Neural crest cell (in vitro differentiated cells): ENCODE measurements at regions not wholly inside any gene's neighbourhood (a gene's known extent, or its start where the extent isn't known, plus 50 kb on each side); places are given as distances from the start of the nearest gene placed in this dataset.

Source experiments
- DNase-seq: peaks from one replicate; pipeline ENCODE4 v3.0.0; 2021; ENCODE audit warnings: low read depth, mixed read lengths, low spot score
- H3K27ac Mint-ChIP-seq: one replicate; pipeline ENCODE4 v1.8.0; 2021; ENCODE audit warnings: mild to moderate bottlenecking, mixed read lengths; ENCODE audit not compliant: unreplicated experiment
- H3K27me3 Mint-ChIP-seq: 2 replicates; pipeline ENCODE4 v1.8.0; 2021; ENCODE audit warnings: low read depth, mild to moderate bottlenecking, mixed read lengths
- H3K36me3 Mint-ChIP-seq: 2 replicates; pipeline ENCODE4 v1.8.0; 2021; ENCODE audit warnings: low read depth, mild to moderate bottlenecking, mixed read lengths
- H3K4me1 Mint-ChIP-seq: 2 replicates; pipeline ENCODE4 v1.8.0; 2021; ENCODE audit warnings: mixed read lengths
- H3K4me3 Mint-ChIP-seq: one replicate; pipeline ENCODE4 v1.8.0; 2021; ENCODE audit warnings: mild to moderate bottlenecking, mixed read lengths
- H3K9me3 Mint-ChIP-seq: 2 replicates; pipeline ENCODE4 v1.8.0; 2021; ENCODE audit warnings: mixed read lengths
- TF ChIP-seq, protein P1 (sequence below): fragments of 200-600 bp; sonication (generic); conservative IDR thresholded peaks from 2 replicates; pipeline ENCODE4 v1.5.0; 2021; ENCODE audit warnings: antibody characterized with exemption, mild to moderate bottlenecking

DNA sequence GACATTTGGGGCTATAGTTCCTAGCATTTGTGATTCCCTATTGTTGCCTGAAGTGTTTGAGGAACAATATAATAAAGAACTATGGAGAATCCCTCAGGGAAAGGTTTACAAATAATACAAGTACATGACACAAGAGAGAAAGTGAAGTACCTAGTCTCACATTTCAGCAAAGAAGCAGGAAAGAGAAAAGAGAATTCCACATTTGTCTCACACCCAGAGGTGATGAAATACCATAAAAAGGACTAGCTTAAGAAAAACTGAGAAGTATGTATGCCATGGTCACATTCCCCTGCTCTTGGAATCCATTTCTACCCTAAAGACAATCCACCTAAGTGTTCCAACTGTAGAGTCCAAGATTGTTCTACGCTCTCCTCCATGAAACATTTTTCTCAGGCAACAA lies 79.0 kb upstream of the TARS1 start:
- Mint-ChIP-seq H3K9me3 (peaks cover 12% of the 10 kb centered on the region), H3K27me3 (no peaks in the 10 kb centered on the region), H3K36me3 (peaks cover 8% of the 10 kb centered on the region), H3K4me3 (no peak overlapping the region), H3K4me1 (peaks cover 31% of the 10 kb centered on the region), H3K27ac (no peak overlapping the region)
- TF ChIP-seq, protein P1, sequence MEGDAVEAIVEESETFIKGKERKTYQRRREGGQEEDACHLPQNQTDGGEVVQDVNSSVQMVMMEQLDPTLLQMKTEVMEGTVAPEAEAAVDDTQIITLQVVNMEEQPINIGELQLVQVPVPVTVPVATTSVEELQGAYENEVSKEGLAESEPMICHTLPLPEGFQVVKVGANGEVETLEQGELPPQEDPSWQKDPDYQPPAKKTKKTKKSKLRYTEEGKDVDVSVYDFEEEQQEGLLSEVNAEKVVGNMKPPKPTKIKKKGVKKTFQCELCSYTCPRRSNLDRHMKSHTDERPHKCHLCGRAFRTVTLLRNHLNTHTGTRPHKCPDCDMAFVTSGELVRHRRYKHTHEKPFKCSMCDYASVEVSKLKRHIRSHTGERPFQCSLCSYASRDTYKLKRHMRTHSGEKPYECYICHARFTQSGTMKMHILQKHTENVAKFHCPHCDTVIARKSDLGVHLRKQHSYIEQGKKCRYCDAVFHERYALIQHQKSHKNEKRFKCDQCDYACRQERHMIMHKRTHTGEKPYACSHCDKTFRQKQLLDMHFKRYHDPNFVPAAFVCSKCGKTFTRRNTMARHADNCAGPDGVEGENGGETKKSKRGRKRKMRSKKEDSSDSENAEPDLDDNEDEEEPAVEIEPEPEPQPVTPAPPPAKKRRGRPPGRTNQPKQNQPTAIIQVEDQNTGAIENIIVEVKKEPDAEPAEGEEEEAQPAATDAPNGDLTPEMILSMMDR, result no peak
- DNase-seq, result no peak

DNA sequence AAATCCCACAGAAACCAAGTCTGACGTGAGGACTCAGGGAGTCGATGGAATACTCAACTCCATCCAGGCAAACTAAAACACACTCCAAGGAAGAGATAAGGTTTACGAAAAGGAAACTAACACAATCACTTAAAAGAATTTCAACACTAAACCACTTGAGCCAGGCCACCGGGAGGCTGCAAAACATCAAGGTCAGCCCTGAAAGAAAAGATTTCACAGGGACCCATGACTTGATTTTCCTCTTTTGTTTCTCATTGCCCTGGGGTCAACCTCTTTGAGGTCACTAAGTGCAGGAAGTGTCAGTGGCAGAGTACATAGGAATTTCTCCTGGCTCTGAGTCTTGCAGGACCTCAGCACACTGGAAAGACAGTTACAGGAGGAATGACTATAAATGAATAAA lies 77.8 kb upstream of the TARS1 start:
- Mint-ChIP-seq H3K9me3 (peaks cover 16% of the 10 kb centered on the region), H3K4me1 (peaks cover 31% of the 10 kb centered on the region), H3K36me3 (peaks cover 8% of the 10 kb centered on the region), H3K27ac (peak overlapping the region; percentile 30), H3K4me3 (peak overlapping the region; percentile 12), H3K27me3 (no peaks in the 10 kb centered on the region)
- no peak for DNase-seq
- TF ChIP-seq, protein P1, result no peak

DNA sequence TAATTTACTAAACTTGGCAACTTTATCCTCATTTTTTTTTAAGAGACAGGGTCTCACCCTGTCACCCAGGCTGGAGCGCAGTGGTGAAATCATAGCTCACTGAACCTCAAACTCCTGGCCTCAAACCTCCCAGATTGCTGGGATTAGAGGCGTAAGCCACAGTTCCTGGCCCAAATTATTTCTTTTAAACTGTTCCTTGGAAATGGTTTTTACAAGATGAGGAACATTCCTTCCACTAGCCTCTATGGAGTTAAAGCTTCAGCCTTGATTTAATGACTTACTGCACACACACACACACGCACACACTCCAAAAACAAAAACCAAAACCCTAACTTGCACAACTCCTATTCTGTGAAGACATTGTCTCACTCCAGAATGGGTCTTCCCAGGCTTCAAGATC lies 77.2 kb upstream of the TARS1 start:
- peaks cover 16% of the 10 kb centered on the region for H3K9me3 Mint-ChIP-seq

DNA sequence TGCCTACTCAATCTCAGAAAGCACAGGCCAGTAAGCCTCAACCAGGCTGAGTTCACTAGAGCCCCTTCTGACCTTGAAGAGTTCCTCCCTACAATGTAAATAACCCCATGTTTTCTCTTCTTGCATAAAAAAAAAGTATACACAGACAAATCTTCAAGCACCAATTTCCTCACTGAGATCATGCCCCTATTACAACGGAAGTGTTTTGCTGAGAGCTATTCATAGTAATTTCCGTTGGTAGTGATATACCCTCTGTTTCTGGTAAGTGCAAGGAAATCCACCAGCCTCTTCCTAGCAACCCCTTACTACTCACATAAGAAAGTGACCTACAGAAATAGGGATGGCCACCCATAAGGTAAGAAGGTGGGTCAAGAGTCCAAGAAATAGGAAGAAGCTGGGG lies 76.4 kb upstream of the TARS1 start:
- Mint-ChIP-seq H3K27ac (no peak overlapping the region), H3K9me3 (peaks cover 16% of the 10 kb centered on the region), H3K4me1 (peaks cover 34% of the 10 kb centered on the region), H3K27me3 (no peaks in the 10 kb centered on the region), H3K4me3 (no peak overlapping the region), H3K36me3 (peaks cover 8% of the 10 kb centered on the region)
- no peak for DNase-seq
- TF ChIP-seq, protein P1, result no peak

More for the DNA sequence above, 77.2 kb upstream of the TARS1 start:
- DNase-seq, result no peak
- Mint-ChIP-seq H3K27me3 (no peaks in the 10 kb centered on the region), H3K4me1 (peaks cover 31% of the 10 kb centered on the region), H3K4me3 (no peak overlapping the region), H3K36me3 (peaks cover 8% of the 10 kb centered on the region), H3K27ac (no peak overlapping the region)
- TF ChIP-seq, protein P1, result no peak

DNA sequence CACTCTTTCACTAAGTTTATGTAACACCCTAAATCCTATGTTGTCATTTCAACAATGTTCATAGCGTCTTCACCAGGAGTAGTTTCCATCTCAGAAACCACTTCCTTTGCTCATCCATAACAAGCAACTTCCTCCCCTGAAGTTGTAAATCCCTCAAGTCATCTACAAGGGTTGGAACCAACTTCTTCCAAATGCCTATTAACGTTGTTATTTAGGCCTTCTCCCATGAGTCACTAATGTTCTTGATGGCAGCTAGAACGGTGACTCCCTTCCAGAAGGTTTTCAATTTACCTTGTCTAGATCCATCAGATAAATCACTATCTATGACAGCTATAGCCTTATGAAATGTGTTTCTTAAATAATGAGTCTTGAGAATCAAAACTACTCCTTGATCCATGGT lies 73.3 kb upstream of the TARS1 start:
- peaks cover 3% of the 10 kb centered on the region for H3K36me3 Mint-ChIP-seq
- H3K27me3 Mint-ChIP-seq, result no peaks in the 10 kb centered on the region
- no peak overlapping the region for H3K4me3 Mint-ChIP-seq
- TF ChIP-seq, protein P1, result no peak
- peaks cover 33% of the 10 kb centered on the region for H3K4me1 Mint-ChIP-seq
- no peak overlapping the region for H3K27ac Mint-ChIP-seq
- H3K9me3 Mint-ChIP-seq, result peaks cover 7% of the 10 kb centered on the region
- no peak for DNase-seq
